ENCODE measurements at regions not wholly inside any gene's neighbourhood (a gene's known extent, or its start where the extent isn't known, plus 50 kb on each side); places are given as distances from the start of the nearest gene placed in this dataset.

DNA sequence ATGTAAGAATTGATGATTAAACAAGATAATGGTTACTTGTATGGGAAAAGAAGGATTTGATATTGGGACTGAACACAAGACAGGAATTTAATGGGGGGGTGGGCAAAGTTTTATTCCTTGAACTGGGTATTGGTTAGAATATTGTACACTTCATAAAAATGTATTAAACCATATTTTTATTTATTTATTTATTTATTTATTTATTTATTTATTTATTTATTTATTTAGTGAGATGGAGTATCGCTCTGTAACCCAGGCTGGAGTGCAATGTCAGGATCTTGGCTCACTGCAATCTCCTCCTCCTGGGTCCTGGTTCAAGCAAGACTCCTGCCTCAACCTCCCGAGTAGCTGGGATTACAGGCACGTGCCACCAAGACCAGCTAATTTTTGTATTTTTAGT lies 287.1 kb upstream of the SLITRK5 start:
- Histone ChIP-seq H3T11ph (ENCODE audit: low read length) (no peak overlapping the region), H2AFZ (ENCODE audit: low read length) (no peak overlapping the region), H2BK20ac (ENCODE audit: low read depth, low read length, poor library complexity, severe bottlenecking) (no peak overlapping the region), H3K27ac (ENCODE audit: insufficient read length, low read depth, low read length) (no peak overlapping the region), H3K9ac (ENCODE audit: extremely low read depth, insufficient read length, low read length) (no peak overlapping the region), H2BK12ac (ENCODE audit: insufficient read length, low read depth, low read length) (no peak overlapping the region), H3K56ac (ENCODE audit: insufficient read length, low read depth, low read length) (no peak overlapping the region), H4K20me1 (ENCODE audit: control insufficient read depth, insufficient read depth, insufficient read length) (no peaks in the 10 kb centered on the region), H3K27me3 (ENCODE audit: insufficient read depth, low read length) (no peaks in the 10 kb centered on the region), H3K79me1 (ENCODE audit: insufficient read depth, low read depth, low read length, poor library complexity, severe bottlenecking) (no peaks in the 10 kb centered on the region), H3K9me3 (ENCODE audit: control insufficient read depth, low read depth, low read length) (no peaks in the 10 kb centered on the region), H4K8ac (replicated peaks; ENCODE audit: insufficient read length, low read depth, low read length) (no peak overlapping the region), H3K18ac (ENCODE audit: insufficient read length, low read depth, low read length) (no peak overlapping the region), H2BK15ac (ENCODE audit: low read depth, low read length) (no peak overlapping the region), H3K14ac (ENCODE audit: insufficient read depth, low read length) (no peak overlapping the region), H3K4me1 (ENCODE audit: insufficient read depth, low read length) (no peaks in the 10 kb centered on the region), H4K5ac (ENCODE audit: insufficient read length, low read depth, low read length) (no peak overlapping the region), H3K4ac (ENCODE audit: low read depth, low read length) (no peak overlapping the region), H2BK120ac (ENCODE audit: low read depth, low read length, poor library complexity, severe bottlenecking) (no peak overlapping the region), H3K4me2 (ENCODE audit: insufficient read depth, insufficient read length, low read length) (no peak overlapping the region), H2BK5ac (ENCODE audit: insufficient read length, low read length) (no peak overlapping the region), H2AK5ac (ENCODE audit: insufficient read length, low read length) (no peak overlapping the region), H3K79me2 (ENCODE audit: insufficient read depth, low read length) (no peaks in the 10 kb centered on the region), H3K23ac (ENCODE audit: insufficient read length, low read depth, low read length) (no peak overlapping the region), H4K91ac (ENCODE audit: insufficient read length, low read depth, low read length) (no peak overlapping the region), H3K23me2 (ENCODE audit: insufficient read length, low read depth, low read length, poor library complexity, severe bottlenecking) (no peaks in the 10 kb centered on the region)
- Mint-ChIP-seq H3K27me3 (ENCODE audit: low read depth) (no peaks in the 10 kb centered on the region), H3K27ac (no peak overlapping the region), H3K36me3 (ENCODE audit: insufficient read depth in 1 of 3, low read depth in 3 of 3) (no peaks in the 10 kb centered on the region), H3K9me3 (no peaks in the 10 kb centered on the region), H3K4me1 (no peaks in the 10 kb centered on the region), H3K4me3 (no peak overlapping the region)
- WGBS (ENCODE audit: extremely low coverage, insufficient read length, low lambda C conversion rate) = no CpG with 5 or more reads among the region's 3 CpGs
- TF ChIP-seq, protein P1, sequence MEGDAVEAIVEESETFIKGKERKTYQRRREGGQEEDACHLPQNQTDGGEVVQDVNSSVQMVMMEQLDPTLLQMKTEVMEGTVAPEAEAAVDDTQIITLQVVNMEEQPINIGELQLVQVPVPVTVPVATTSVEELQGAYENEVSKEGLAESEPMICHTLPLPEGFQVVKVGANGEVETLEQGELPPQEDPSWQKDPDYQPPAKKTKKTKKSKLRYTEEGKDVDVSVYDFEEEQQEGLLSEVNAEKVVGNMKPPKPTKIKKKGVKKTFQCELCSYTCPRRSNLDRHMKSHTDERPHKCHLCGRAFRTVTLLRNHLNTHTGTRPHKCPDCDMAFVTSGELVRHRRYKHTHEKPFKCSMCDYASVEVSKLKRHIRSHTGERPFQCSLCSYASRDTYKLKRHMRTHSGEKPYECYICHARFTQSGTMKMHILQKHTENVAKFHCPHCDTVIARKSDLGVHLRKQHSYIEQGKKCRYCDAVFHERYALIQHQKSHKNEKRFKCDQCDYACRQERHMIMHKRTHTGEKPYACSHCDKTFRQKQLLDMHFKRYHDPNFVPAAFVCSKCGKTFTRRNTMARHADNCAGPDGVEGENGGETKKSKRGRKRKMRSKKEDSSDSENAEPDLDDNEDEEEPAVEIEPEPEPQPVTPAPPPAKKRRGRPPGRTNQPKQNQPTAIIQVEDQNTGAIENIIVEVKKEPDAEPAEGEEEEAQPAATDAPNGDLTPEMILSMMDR (conservative IDR thresholded peaks at IDR 0.05) = no peak
- no peak for DNase-seq

Data from H9 (cell line).